ENCODE measurements at regions not wholly inside any gene's neighbourhood (a gene's known extent, or its start where the extent isn't known, plus 50 kb on each side); places are given as distances from the start of the nearest gene placed in this dataset.

GRCh38 chr20:3316136-3316535 lies 77.1 kb upstream of the SLC4A11 start:
- TF ChIP-seq CTCF (conservative IDR thresholded peaks at IDR 0.05; ENCODE audit: low read length) (no peak), EZH2phosphoT487 (IDR thresholded peaks at IDR 0.05; ENCODE audit: borderline replicate concordance) (no peak)
